GM12891 (cell line): ENCODE measurements at regions not wholly inside any gene's neighbourhood (a gene's known extent, or its start where the extent isn't known, plus 50 kb on each side); places are given as distances from the start of the nearest gene placed in this dataset.

Experiments
- PAX5 ChIP-seq: IDR thresholded peaks from 2 replicates; pipeline ENCODE4 v1.6.1; 2011; ENCODE audit warnings: low read length, moderate library complexity, mild to moderate bottlenecking; ENCODE audit not compliant: insufficient read depth, severe bottlenecking
- POLR2A ChIP-seq: IDR thresholded peaks from 2 replicates; pipeline ENCODE4 v1.6.1; 2011; ENCODE audit warnings: low read depth, low read length, control low read depth
- POLR2AphosphoS5 ChIP-seq: IDR thresholded peaks from 2 replicates; pipeline ENCODE4 v1.6.1; 2011; ENCODE audit warnings: low read depth, low read length, control low read depth
- POU2F2 ChIP-seq: IDR thresholded peaks from 2 replicates; pipeline ENCODE4 v1.6.1; 2011; ENCODE audit warnings: low read depth, mild to moderate bottlenecking, control low read depth, low read length, moderate library complexity
- SPI1 ChIP-seq: IDR thresholded peaks from 2 replicates; pipeline ENCODE4 v1.6.1; 2011; ENCODE audit warnings: low read depth, low read length, control low read depth
- TAF1 ChIP-seq: IDR thresholded peaks from 2 replicates; pipeline ENCODE4 v1.6.1; 2011; ENCODE audit warnings: low read depth, low read length, control low read depth

DNA sequence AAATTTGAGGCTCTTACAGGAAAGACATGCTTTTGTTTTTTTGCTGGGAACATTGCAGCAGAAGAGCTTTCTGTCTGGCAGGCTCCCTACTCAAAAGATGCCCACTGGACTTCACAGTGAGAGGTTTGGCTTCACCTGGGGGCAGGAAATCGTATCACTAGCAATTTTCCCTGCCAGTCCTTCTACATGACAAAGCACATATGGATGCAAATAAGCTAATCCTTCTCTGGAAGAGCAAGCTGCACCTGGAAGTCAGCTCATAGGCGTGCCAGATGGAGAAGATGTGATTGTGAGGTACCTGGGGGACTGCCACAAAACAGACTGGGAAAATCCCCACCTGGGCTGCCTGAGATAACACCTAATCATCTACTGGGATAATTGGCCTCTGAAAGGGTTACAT lies 195.0 kb upstream of the CPHXL start:
- TF ChIP-seq POLR2AphosphoS5: no peak
- TF ChIP-seq POLR2A: no peak
- TF ChIP-seq SPI1: no peak
- no peak for TF ChIP-seq PAX5
- no peak for TF ChIP-seq TAF1
- TF ChIP-seq POU2F2: no peak
